Pulmonary artery endothelial cell (primary cell): ENCODE measurements at regions not wholly inside any gene's neighbourhood (a gene's known extent, or its start where the extent isn't known, plus 50 kb on each side); places are given as distances from the start of the nearest gene placed in this dataset.

Experiments
- DNase-seq: peaks from one replicate; pipeline ENCODE4 v3.0.0-alpha.2; 2011; ENCODE audit warnings: low read depth, low spot score

DNA sequence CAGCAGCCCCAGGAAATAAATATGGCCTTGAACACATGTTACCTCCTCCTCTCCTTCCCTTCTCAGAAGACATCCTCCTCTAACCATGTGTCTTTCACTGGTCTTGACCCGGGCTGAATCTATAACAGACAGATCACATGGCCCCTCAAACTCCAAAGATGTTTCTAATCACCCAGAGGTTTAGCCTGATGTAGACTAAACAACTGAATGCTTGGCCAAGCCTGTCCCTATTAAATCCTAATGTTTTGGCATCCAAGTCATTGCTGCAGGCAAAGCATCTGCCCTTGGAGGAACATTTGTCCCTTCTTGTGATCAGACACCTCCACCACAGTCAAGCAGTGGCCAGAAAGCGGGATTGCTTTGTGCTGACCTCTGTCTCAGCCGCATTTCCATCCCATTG is 65.5 kb downstream of the ANKRD60 start:
- no peak for DNase-seq

- no peak for DNase-seq
Observed at GRCh38 chr20:58161192-58161591, 67.3 kb downstream of the ANKRD60 start.

DNA sequence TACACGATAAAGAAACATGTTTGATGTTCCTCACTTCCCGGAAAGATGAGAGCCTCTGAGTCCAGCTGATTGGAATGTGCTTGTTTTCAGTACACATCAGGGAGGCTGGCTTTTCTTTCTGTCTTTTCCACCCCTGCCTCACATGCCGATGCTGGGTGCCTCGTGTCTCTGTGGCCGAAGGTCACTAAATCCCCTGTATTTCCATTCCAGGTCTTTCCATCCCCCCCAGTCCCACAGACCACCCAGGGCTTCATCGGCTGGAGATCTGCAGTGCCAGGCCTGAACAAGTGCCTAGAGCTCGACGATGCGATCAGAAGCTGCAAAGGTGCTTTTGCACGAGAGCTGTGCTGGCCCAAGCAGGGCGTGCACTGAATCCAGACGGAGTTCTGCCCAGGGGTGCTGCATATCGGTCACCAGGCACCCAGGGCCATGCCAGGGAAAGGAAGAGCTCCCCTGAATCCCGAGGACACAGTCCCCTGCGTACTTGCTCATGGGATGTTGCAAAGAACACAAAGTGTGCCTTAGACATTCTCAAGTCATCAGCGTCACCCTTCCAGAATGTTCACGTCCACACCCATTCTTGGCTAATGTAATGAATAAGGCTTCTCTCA is 67.9 kb downstream of the ANKRD60 start:
- DNase-seq: no peak

GRCh38 chr20:58155148-58155925 is 73.1 kb downstream of the ANKRD60 start:
- DNase-seq: no peak

- no peak for DNase-seq
Observed at GRCh38 chr20:58154113-58154512, 74.3 kb downstream of the ANKRD60 start.

GRCh38 chr20:58153121-58153520 is 75.3 kb downstream of the ANKRD60 start:
- no peak for DNase-seq

GRCh38 chr20:58150772-58151171 is 77.7 kb downstream of the ANKRD60 start:
- no peak for DNase-seq

DNA sequence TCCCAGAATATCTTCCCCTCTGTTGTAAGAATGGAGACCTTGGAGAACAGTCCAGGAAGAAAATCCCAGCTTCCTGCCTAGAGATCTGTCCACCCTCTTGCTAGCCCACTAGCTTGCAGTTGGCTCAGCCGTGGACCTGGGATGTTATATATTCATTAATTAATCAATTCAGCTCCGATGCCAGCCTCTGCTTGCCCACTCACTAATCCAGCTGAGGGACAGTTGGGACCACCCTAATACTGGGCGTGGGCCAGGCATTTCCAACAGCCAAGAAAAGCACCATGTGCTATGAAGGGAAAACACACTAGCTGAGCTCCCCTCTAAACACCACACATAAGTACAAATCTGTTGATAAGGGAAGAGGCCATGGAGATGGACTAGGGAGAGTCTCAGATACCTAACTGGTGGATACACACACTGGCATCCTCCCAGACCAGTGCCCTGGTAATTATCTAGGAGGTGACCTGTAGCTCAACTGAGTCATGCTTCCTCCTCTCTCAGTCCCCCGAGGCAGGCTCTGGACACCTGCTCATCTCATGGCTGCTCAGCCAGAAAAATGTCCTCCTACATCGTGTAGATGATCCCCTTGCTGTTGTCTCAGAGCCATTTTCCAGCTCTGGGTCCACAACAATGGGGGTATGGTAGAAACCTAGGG is 78.9 kb downstream of the ANKRD60 start:
- no peak for DNase-seq

DNA sequence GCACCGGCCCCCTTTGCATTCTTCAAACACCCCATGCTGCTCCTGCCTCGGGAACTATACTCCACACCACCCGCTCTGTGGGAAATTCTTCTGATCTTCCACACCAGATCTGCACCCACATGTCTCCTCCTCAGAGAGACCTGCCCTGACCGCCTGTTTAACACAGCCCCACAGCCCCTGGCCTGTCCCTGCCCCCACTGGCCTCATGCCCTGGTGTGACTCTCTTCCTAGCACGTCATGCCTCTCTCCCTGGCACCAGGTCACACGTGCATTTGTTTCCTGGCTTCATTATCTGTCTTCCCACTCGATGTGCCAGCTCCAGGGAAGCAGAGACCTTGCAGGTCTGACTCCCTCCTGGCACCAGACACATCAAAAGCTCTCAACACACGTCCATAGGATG is 79.6 kb downstream of the ANKRD60 start:
- no peak for DNase-seq

GRCh38 chr20:58147628-58148370 is 80.7 kb downstream of the ANKRD60 start:
- DNase-seq: no peak

GRCh38 chr20:58146746-58147140 is 81.7 kb downstream of the ANKRD60 start:
- DNase-seq: no peak

DNA sequence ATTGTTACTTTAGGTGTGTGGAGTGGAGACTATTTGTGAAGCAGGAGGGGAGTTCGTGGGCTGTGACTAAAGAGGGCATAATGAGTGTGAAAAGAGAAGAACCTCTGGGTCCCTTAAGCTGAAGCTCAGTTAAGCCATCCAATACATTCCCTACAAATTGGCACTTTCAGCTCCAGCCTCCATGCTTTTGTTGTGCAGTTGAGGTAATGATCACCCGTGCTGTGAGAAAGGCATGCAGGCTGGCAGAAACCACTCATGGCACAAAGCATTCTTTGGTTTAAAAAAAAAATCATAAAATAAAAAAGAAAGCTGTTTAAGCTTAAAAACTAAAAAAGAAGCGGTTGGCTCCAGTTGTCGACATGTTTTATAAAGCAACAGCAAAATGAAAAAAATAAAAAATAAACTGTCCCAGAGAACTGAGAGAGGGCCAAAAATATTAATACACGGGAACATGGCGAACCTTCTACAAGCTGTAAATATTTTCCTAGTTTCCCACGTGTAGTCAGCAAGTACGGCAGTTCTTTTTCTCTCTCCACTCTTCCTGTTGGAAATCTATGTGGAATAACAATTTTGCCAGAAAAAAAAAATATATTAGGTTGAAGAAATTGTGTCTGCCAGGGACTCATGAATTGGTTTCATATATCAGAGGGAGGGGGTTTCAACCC is 82.2 kb downstream of the ANKRD60 start:
- no peak for DNase-seq

DNA sequence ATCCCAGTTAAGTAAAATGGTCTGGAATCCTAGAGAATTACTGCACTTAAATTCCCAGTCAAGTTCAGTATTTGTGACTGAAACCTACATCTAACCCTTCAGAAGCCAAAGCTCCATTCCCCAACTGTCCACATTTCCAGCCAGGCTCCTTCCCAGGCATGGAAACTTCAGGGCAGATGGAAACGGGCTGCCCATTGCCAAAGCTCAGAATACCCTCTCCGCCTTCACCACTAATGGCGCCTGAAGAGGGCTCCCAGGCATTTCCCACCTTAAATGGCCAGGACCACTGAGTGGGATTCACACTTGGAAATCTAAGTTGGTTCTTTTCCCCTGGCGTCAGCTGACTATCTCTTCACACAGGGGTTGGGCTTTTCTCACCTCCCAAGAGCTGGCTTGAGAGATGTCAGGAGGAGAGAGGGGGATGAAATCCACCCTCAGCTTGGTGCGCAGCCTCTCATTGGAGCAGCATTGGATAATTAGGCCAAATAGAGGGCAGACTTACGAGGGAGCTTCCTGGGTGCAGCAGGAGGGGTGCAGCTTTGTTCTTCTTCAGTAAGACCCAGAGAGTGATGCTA is 82.9 kb downstream of the ANKRD60 start:
- DNase-seq: no peak

- DNase-seq: no peak
Observed at GRCh38 chr20:58144096-58144495, 84.4 kb downstream of the ANKRD60 start.

- no peak for DNase-seq
Observed at GRCh38 chr20:58143531-58143930, 84.9 kb downstream of the ANKRD60 start.

DNA sequence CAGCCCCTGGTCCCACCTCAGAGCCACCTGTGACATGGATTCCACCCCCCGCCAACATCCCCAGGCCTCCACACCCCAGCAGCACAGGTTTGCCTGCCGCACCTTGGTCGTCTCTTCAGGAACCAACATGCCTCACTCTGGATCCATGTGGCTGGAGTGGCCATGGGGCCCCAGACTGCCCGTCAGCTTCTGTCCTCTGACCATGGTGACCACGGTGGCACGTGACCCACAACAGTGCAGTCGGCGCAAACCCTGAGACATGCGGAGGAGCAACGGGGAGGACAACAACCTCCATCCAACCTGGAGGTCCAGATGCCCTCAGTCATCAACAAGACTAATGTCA is 85.6 kb downstream of the ANKRD60 start:
- no peak for DNase-seq

DNA sequence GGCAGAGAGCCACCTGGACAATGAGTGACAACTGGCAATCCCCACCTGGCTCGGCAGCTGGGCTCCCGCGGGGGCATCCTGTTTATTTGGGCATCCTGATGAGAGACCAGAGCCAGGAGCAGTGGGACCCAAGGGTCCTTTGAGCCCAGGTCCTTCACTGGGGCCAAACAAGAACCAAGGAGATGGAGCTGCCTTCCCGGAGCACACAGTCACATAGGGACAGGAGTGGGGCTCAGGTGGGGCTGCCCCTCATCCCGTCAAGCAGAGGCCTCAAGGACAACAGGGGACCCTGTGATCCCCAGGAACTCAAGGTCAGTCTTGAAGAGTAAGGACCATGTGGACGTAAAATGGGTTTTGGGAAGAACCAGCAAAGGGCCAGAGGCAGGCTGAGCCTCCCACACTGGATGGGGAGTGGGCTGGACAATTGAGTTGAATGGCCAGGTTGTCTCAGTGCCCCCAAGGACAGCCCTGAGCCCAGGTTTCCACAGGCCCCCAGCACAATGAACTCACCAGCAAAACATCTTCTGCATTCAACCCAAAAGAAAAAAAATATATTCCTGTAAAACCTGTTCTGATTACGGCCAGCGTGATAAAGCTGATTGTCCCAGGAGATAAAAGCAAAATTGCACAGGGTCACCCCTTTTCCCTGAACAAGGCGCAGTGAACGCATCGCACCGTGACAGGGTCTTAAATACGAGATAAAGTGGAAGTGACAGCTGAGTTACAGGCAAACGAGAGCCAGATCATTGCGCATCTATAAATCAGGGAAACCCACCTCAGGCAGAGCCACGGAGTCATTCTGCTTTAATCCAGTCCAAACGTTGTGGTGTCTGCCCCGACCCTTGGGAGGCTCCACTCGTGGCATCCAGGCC is 86.2 kb downstream of the ANKRD60 start:
- no peak for DNase-seq

GRCh38 chr20:58141496-58141895 is 87.0 kb downstream of the ANKRD60 start:
- no peak for DNase-seq

DNA sequence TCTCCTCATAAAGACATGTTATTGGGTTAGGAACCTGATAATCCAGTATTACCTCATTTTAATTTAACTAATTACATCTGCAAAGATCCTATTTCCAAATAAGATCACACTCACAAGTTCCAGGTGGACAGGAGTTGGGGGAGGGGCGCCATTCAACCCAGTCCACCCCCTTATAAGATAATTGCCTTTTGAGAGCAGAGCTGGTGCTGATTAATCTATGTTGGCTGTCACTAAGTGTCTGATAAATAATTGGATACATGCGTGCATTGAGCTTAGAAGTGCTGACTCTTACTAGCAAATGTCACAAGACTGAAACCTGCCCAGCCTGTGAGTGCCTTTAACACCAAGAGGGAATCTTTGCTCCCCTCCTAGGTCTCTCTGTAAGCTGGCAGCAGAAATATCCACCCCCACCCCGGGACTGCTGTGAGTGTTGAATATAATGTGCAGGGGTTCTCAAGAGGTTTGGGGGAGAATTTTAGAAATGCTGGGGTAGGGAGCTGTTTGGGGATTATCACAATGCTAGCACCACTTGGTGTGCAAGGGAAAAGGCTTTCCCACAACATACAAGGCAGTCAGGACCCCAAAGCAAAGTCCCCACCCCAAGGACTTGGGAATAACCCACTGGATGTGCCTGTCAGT is 87.5 kb downstream of the ANKRD60 start:
- no peak for DNase-seq
